HFFc6 (cell line): ENCODE measurements at regions not wholly inside any gene's neighbourhood (a gene's known extent, or its start where the extent isn't known, plus 50 kb on each side); places are given as distances from the start of the nearest gene placed in this dataset.
"Not testable (repeated sequence)": the region's sequence is repeated elsewhere in the genome, so short reads cannot be mapped to it uniquely, and the experiment has no call there.

Source experiments
- DNase-seq: peaks from one replicate; pipeline ENCODE4 v3.0.0-alpha.2; 2018
- H3K27ac Mint-ChIP-seq: 2 replicates; pipeline ENCODE4 v1.8.0; 2020; ENCODE audit warnings: mild to moderate bottlenecking, mixed read lengths
- H3K27me3 Mint-ChIP-seq: 2 replicates; pipeline ENCODE4 v1.8.0; 2021; ENCODE audit warnings: mild to moderate bottlenecking, moderate library complexity, mixed read lengths; ENCODE audit not compliant: insufficient read depth
- H3K36me3 Mint-ChIP-seq: 2 replicates; pipeline ENCODE4 v1.8.0; 2021; ENCODE audit warnings: low read depth, mixed read lengths
- H3K4me1 Mint-ChIP-seq: 2 replicates; pipeline ENCODE4 v1.8.0; 2020; ENCODE audit warnings: low read depth, mixed read lengths
- H3K4me3 Mint-ChIP-seq: 2 replicates; pipeline ENCODE4 v1.8.0; 2020; ENCODE audit warnings: mild to moderate bottlenecking, moderate library complexity, mixed read lengths
- H3K9me3 Mint-ChIP-seq: 2 replicates; pipeline ENCODE4 v1.8.0; 2020; ENCODE audit warnings: mild to moderate bottlenecking, mixed read lengths
- TF ChIP-seq, protein P1 (sequence below): fragments of 200-600 bp; sonication (generic); IDR thresholded peaks from 2 replicates; pipeline ENCODE4 v1.5.0; 2021; ENCODE audit warnings: antibody characterized with exemption, mild to moderate bottlenecking

GRCh38 chr4:179692222-179692621, 2250.0 kb upstream of the AGA start:
- no peak overlapping the region for H3K27ac Mint-ChIP-seq
- no peak overlapping the region for H3K4me3 Mint-ChIP-seq
- DNase-seq, result no peak
- TF ChIP-seq, protein P1, sequence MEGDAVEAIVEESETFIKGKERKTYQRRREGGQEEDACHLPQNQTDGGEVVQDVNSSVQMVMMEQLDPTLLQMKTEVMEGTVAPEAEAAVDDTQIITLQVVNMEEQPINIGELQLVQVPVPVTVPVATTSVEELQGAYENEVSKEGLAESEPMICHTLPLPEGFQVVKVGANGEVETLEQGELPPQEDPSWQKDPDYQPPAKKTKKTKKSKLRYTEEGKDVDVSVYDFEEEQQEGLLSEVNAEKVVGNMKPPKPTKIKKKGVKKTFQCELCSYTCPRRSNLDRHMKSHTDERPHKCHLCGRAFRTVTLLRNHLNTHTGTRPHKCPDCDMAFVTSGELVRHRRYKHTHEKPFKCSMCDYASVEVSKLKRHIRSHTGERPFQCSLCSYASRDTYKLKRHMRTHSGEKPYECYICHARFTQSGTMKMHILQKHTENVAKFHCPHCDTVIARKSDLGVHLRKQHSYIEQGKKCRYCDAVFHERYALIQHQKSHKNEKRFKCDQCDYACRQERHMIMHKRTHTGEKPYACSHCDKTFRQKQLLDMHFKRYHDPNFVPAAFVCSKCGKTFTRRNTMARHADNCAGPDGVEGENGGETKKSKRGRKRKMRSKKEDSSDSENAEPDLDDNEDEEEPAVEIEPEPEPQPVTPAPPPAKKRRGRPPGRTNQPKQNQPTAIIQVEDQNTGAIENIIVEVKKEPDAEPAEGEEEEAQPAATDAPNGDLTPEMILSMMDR, result no peak
- no peaks in the 10 kb centered on the region for H3K4me1 Mint-ChIP-seq
- H3K36me3 Mint-ChIP-seq, result no peaks in the 10 kb centered on the region
- peaks cover 23% of the 10 kb centered on the region for H3K9me3 Mint-ChIP-seq
- H3K27me3 Mint-ChIP-seq, result no peaks in the 10 kb centered on the region

- peak overlapping the region; percentile 29; the same call in 1 of the 2 replicates for H3K4me3 Mint-ChIP-seq
- no peak for DNase-seq
- no peaks in the 10 kb centered on the region for H3K4me1 Mint-ChIP-seq
- peaks cover 29% of the 10 kb centered on the region for H3K9me3 Mint-ChIP-seq
- H3K36me3 Mint-ChIP-seq, result no peaks in the 10 kb centered on the region
- no peaks in the 10 kb centered on the region for H3K27me3 Mint-ChIP-seq
- TF ChIP-seq, protein P1, result no peak
- no peak overlapping the region for H3K27ac Mint-ChIP-seq
These were observed 2252.9 kb upstream of the AGA start for GRCh38 chr4:179695175-179695574.

- TF ChIP-seq, protein P1, result no peak
- H3K27me3 Mint-ChIP-seq, result no peaks in the 10 kb centered on the region
- H3K4me3 Mint-ChIP-seq, result no peak overlapping the region
- H3K4me1 Mint-ChIP-seq, result no peaks in the 10 kb centered on the region
- H3K27ac Mint-ChIP-seq, result no peak overlapping the region
- no peak for DNase-seq
- peaks cover 29% of the 10 kb centered on the region for H3K9me3 Mint-ChIP-seq
- no peaks in the 10 kb centered on the region for H3K36me3 Mint-ChIP-seq
These were observed 2256.1 kb upstream of the AGA start for GRCh38 chr4:179698321-179698720.

DNA sequence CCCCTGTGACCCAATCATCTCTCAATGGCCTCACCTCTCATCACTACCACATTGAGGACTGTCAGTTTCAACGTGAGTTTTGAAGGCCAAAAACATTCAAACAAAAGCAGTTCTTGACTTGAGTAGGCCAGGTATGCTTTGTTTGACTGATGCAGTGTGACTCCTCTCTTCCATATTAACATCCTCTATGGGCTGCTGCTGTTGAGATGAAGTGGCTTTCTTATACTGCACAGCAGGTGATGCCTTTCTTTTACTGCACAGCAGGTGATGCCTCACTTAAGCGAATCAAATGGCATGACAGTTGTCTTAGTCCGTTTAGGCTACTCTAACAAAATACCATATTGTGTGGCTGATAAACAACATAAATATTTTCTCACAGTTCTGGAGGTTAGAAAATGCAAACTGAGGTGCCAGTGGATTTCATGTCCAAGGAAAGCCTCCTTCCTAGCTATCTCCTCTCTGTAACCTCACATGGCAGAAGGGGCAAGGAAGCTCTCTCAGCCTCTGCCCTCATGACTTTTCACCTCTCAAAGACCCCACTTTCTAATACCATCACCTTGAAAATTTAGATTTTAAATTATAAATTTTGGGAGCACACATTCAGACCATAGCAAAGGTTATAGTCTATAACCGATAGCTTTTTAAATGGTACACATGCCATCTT, 2267.9 kb upstream of the AGA start:
- Mint-ChIP-seq H3K36me3 (no peaks in the 10 kb centered on the region), H3K9me3 (peaks cover 31% of the 10 kb centered on the region), H3K4me3 (no peak overlapping the region), H3K27ac (no peak overlapping the region), H3K27me3 (no peaks in the 10 kb centered on the region), H3K4me1 (no peaks in the 10 kb centered on the region)
- TF ChIP-seq, protein P1, result no peak
- DNase-seq, result no peak

- no peaks in the 10 kb centered on the region for H3K36me3 Mint-ChIP-seq
- H3K27ac Mint-ChIP-seq, result no peak overlapping the region
- TF ChIP-seq, protein P1, result no peak
- no peaks in the 10 kb centered on the region for H3K4me1 Mint-ChIP-seq
- DNase-seq, result no peak
- no peak overlapping the region for H3K4me3 Mint-ChIP-seq
- peaks cover 3% of the 10 kb centered on the region; the same call in 1 of the 2 replicates for H3K27me3 Mint-ChIP-seq
- H3K9me3 Mint-ChIP-seq, result peaks cover 38% of the 10 kb centered on the region
These were observed 2277.7 kb upstream of the AGA start for GRCh38 chr4:179719766-179720450.

DNA sequence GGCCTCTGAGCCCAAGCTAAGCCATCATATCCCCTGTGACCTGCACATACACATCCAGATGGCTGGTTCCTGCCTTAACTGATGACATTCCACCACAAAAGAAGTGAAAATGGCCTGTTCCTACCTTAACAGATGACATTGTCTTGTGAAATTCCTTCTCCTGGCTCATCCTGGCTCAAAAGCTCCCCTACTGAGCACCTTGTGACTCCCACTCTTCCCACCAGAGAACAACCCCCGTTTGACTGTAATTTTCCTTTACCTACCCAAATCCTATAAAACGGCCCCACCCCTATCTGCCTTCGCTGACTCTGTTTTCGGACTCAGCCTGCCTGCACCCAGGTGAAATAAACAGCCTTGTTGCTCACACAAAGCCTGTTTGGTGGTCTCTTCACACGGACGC, 2284.3 kb upstream of the AGA start:
- H3K27me3 Mint-ChIP-seq, H3K36me3 Mint-ChIP-seq, H3K4me3 Mint-ChIP-seq, H3K27ac Mint-ChIP-seq, DNase-seq, H3K4me1 Mint-ChIP-seq: not testable (repeated sequence)
- H3K9me3 Mint-ChIP-seq, result peaks cover 37% of the 10 kb centered on the region
